CD4-positive, alpha-beta memory T cell (primary cell): ENCODE measurements at regions not wholly inside any gene's neighbourhood (a gene's known extent, or its start where the extent isn't known, plus 50 kb on each side); places are given as distances from the start of the nearest gene placed in this dataset.
A peak's percentile ranks its signal among the peaks of the same experiment; 100 is the strongest.
"Not testable (repeated sequence)": the region's sequence is repeated elsewhere in the genome, so short reads cannot be mapped to it uniquely, and the experiment has no call there.

ENCODE experiments used
- CTCF ChIA-PET: fragments of 350-600 bp; sonication (Branson Sonifier 250); formaldehyde crosslinking; loops from one replicate; lab custom pipeline; 2021; ENCODE audit warnings: inconsistent platforms; ENCODE audit not compliant: partially characterized antibody; lab: Charles Lee
- POLR2A ChIA-PET: fragments of 350-600 bp; sonication (Branson Sonifier 250); formaldehyde crosslinking; loops from one replicate; lab custom pipeline; 2021; ENCODE audit not compliant: partially characterized antibody; lab: Charles Lee
- DNase-seq, 5 donors: peaks; one replicate each; pipeline versions ENCODE4 v3.0.0 to v3.0.0-alpha.2; 2020 to 2022; ENCODE audit warnings: mixed read lengths in 1 of 5
- H3K27ac ChIP-seq: one replicate; pipeline ENCODE4 v1.7.0; 2013; ENCODE audit warnings: low read depth, low read length
- H3K27me3 ChIP-seq: 2 replicates; pipeline ENCODE4 v1.7.0; 2013; ENCODE audit warnings: mild to moderate bottlenecking, low read length, moderate library complexity; ENCODE audit not compliant: insufficient read depth
- H3K36me3 ChIP-seq: 2 replicates; pipeline ENCODE4 v1.7.0; 2013; ENCODE audit warnings: mild to moderate bottlenecking, low read length, moderate library complexity; ENCODE audit not compliant: insufficient read depth
- H3K4me1 ChIP-seq: 2 replicates; pipeline ENCODE4 v1.7.0; 2013; ENCODE audit warnings: mild to moderate bottlenecking, low read length, moderate library complexity; ENCODE audit not compliant: insufficient read depth
- H3K4me3 ChIP-seq, 2 donors: one replicate each; pipeline ENCODE4 v1.7.0; 2013; ENCODE audit warnings: low read length in 2 of 2, mild to moderate bottlenecking in 1 of 2
- H3K9me3 ChIP-seq, 2 donors: one replicate each; pipeline ENCODE4 v1.7.0; 2013; ENCODE audit warnings: low read length in 2 of 2, control low read depth in 1 of 2; ENCODE audit not compliant: control insufficient read depth in 1 of 2
- H3K27ac Mint-ChIP-seq, 7 donors: one replicate each; pipeline ENCODE4 v1.8.0; 2020 to 2021; ENCODE audit warnings: mixed read lengths in 7 of 7, mild to moderate bottlenecking in 6 of 7, inconsistent platforms in 3 of 7, moderate library complexity in 3 of 7
- H3K27me3 Mint-ChIP-seq, 2 donors: one replicate each; pipeline ENCODE4 v1.8.0; 2020 to 2021; ENCODE audit warnings: mixed read lengths in 2 of 2
- H3K36me3 Mint-ChIP-seq, 2 donors: one replicate each; pipeline ENCODE4 v1.8.0; 2020 to 2021; ENCODE audit warnings: mixed read lengths in 2 of 2, inconsistent platforms in 1 of 2, mild to moderate bottlenecking in 1 of 2
- H3K4me1 Mint-ChIP-seq, 4 donors: one replicate each; pipeline ENCODE4 v1.8.0; 2020 to 2021; ENCODE audit warnings: mixed read lengths in 4 of 4, mild to moderate bottlenecking in 1 of 4
- H3K4me3 Mint-ChIP-seq, 8 donors: one replicate each; pipeline ENCODE4 v1.8.0; 2020 to 2021; ENCODE audit warnings: mixed read lengths in 8 of 8, mild to moderate bottlenecking in 7 of 8, moderate library complexity in 6 of 8, inconsistent platforms in 3 of 8
- H3K9me3 Mint-ChIP-seq, 8 donors: one replicate each; pipeline ENCODE4 v1.8.0; 2020 to 2021; ENCODE audit warnings: mixed read lengths in 8 of 8, mild to moderate bottlenecking in 5 of 8, inconsistent platforms in 3 of 8, moderate library complexity in 1 of 8
- intact Hi-C: fragments of 100-400 bp; cut with micrococcal nuclease; formaldehyde crosslinking; loops from one replicate; pipeline ENCODE4 v1.15.1; 2023

DNA sequence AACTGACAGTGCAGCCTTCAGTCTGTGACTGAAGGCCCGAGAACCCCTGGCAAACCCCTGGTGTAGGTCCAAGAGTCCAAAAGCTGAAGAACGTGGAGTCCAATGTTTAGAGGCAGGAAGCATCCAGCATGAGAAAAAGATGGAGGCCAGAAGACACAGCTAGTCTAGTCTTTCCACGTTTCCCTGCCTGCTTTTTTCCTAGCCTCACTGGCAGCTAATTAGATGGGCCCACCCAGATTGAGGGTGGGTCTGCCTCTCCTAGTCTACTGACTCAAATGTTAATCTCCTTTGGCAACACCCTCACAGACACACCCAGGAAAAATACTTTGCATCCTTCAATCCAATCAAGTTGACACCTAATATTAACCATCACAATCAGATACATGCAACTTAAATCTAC lies 87.8 kb downstream of the TENT5D start:
- CTCF ChIA-PET, H3K4me3 ChIP-seq, H3K36me3 Mint-ChIP-seq, POLR2A ChIA-PET, H3K36me3 ChIP-seq, H3K27ac ChIP-seq, H3K4me3 Mint-ChIP-seq, H3K9me3 Mint-ChIP-seq, H3K4me1 ChIP-seq, H3K4me1 Mint-ChIP-seq, H3K27me3 Mint-ChIP-seq, H3K27me3 ChIP-seq, DNase-seq, H3K27ac Mint-ChIP-seq, H3K9me3 ChIP-seq, intact Hi-C loops: not testable (repeated sequence)

DNA sequence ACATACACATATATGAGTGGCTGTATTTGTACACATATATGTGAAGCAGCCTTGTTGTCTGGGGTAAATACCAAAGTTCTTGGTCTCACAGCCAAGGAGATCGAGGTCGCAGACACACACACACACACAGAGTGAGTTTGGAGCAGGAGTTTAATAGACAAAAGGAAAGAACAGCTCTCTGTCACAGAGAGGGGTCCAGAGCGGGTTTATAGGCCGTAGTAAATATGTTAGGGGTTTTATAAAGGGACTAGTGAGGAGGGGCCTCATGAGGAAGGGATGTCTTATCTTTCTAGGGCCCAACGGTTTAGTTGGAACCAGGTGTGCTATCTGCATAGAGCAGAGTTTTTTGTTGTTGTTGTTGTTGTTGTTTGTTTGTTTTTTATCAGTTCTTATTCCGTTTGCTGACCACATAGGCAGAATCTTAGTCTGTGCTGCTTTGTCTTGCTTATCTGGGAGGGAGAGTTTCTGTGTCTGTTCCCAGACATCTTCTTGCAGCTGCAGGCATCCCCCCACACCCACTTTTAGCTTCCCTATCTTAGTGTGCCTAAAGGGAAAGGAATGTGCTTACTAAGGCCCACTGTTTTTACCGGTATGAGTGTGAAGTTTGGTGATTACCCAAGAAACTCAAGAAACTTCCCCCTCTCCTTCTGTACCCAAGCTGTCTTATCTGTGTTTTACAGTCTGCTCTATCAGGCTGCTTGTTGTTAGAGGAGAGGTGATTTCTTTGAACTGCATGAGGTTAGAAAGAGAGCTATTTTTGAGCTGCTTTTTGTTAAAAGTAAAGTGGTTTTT lies 91.9 kb downstream of the TENT5D start:
- H3K4me1 Mint-ChIP-seq, result peaks cover 0 to 8% (median 1%) of the 10 kb centered on the region in 4 donors
- DNase-seq, result no peak
- intact Hi-C loops, result no loop called here
- no peaks in the 10 kb centered on the region for H3K4me1 ChIP-seq
- POLR2A ChIA-PET, result no interaction called here
- no peak overlapping the region for H3K27ac Mint-ChIP-seq
- no peak overlapping the region for H3K27ac ChIP-seq
- no peaks in the 10 kb centered on the region for H3K27me3 ChIP-seq
- no peaks in the 10 kb centered on the region for H3K36me3 Mint-ChIP-seq
- no peaks in the 10 kb centered on the region for H3K9me3 Mint-ChIP-seq
- CTCF ChIA-PET, result no interaction called here
- H3K27me3 Mint-ChIP-seq, result no peaks in the 10 kb centered on the region
- no peaks in the 10 kb centered on the region for H3K36me3 ChIP-seq
- peak overlapping the region in 1 of 8 donors; percentile 23 for H3K4me3 Mint-ChIP-seq
- H3K4me3 ChIP-seq, result no peak overlapping the region
- no peaks in the 10 kb centered on the region for H3K9me3 ChIP-seq

DNA sequence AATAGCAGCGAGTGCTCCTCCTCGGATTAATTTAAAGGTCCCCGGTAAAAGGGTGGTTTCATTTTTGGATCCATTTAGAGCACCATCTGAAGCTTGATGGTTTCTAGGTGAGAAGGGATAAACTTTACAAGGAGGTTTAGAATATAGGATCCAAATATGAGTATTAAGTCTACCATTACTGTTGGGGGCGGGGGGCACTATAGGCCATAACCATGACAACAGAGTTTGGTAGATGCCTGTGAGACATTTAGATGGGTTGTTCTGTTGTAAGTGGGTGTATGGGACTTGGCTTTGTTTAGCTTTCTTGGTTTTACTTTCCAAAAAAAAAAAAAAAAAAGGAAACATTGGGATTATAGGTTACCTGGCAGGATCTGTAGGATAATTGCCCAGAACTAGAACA lies 92.7 kb downstream of the TENT5D start:
- CTCF ChIA-PET, result no interaction called here
- Mint-ChIP-seq H3K9me3 (no peaks in the 10 kb centered on the region), H3K4me3 (peak overlapping the region in 1 of 8 donors; percentile 11), H3K27ac (peak overlapping the region in 1 of 7 donors; percentile 21), H3K36me3 (no peaks in the 10 kb centered on the region), H3K4me1 (peaks cover 0 to 8% (median 1%) of the 10 kb centered on the region in 4 donors), H3K27me3 (no peaks in the 10 kb centered on the region)
- no peak for DNase-seq
- no peaks in the 10 kb centered on the region for H3K4me1 ChIP-seq
- intact Hi-C loops, result no loop called here
- no peaks in the 10 kb centered on the region for H3K9me3 ChIP-seq
- no peaks in the 10 kb centered on the region for H3K27me3 ChIP-seq
- no peaks in the 10 kb centered on the region for H3K36me3 ChIP-seq
- no peak overlapping the region for H3K4me3 ChIP-seq
- H3K27ac ChIP-seq, result no peak overlapping the region
- POLR2A ChIA-PET, result no interaction called here

DNA sequence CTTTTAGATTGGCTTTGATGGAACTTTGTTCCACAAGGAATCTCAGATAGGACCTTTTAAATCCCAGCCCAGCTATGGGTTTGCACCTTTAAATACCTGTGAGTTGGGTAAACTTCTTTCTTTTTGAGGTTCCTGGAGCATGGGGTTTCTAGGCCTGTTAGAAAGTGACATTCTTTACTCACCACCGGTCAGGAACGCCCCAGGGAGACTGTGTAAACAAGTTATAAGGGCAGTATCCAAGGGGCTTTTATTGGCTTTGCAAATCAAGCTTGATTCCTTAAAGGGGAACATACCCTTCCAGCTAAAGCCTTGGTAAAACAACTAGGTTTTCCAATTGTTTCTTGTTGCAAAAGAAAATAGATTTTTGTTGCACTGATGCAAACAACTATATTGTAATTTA lies 93.4 kb downstream of the TENT5D start:
- Mint-ChIP-seq H3K4me1 (peaks cover 0 to 8% (median 1%) of the 10 kb centered on the region in 4 donors), H3K9me3 (no peaks in the 10 kb centered on the region), H3K4me3 (no peak overlapping the region), H3K27me3 (no peaks in the 10 kb centered on the region), H3K36me3 (no peaks in the 10 kb centered on the region), H3K27ac (no peak overlapping the region)
- no peaks in the 10 kb centered on the region for H3K27me3 ChIP-seq
- H3K36me3 ChIP-seq, result no peaks in the 10 kb centered on the region
- no peak overlapping the region for H3K27ac ChIP-seq
- POLR2A ChIA-PET, result no interaction called here
- no peak overlapping the region for H3K4me3 ChIP-seq
- intact Hi-C loops, result no loop called here
- no peaks in the 10 kb centered on the region for H3K4me1 ChIP-seq
- DNase-seq, result no peak
- no peaks in the 10 kb centered on the region for H3K9me3 ChIP-seq
- CTCF ChIA-PET, result no interaction called here

DNA sequence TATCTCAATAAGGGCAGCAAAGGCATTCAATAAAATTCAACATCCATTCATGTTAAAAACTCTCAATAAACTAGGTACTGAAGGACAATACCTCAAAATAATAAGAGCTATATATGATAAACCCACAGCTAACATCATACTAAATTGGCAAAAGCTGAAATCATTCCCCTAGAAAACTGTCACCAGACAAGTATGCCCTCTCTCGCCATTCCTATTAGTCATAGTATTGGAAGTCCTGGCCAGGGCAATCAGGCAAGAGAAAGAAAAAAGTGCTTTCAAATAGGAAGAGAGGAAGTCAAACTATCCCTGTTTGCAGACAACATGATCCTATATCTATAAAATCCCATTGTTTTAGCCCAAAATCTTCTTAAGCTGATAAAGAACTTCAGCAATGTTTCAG lies 116.8 kb downstream of the TENT5D start:
- Histone ChIP-seq H3K4me1 (no peaks in the 10 kb centered on the region), H3K36me3 (no peaks in the 10 kb centered on the region), H3K27me3 (no peaks in the 10 kb centered on the region), H3K9me3 (no peaks in the 10 kb centered on the region), H3K4me3 (no peak overlapping the region), H3K27ac (no peak overlapping the region)
- intact Hi-C loops, result no loop called here
- Mint-ChIP-seq H3K27ac (no peak overlapping the region), H3K4me3 (no peak overlapping the region), H3K27me3 (no peaks in the 10 kb centered on the region), H3K36me3 (no peaks in the 10 kb centered on the region), H3K9me3 (peaks cover 0 to 4% (median 0%) of the 10 kb centered on the region in 8 donors), H3K4me1 (no peaks in the 10 kb centered on the region)
- DNase-seq, result no peak
- ChIA-PET CTCF (interaction anchor here (0.7 kb wide), 1 partner anchor 704 kb away, joined by 5 read pairs; no protein-coding TSS in a partner anchor), POLR2A (no interaction called here)

DNA sequence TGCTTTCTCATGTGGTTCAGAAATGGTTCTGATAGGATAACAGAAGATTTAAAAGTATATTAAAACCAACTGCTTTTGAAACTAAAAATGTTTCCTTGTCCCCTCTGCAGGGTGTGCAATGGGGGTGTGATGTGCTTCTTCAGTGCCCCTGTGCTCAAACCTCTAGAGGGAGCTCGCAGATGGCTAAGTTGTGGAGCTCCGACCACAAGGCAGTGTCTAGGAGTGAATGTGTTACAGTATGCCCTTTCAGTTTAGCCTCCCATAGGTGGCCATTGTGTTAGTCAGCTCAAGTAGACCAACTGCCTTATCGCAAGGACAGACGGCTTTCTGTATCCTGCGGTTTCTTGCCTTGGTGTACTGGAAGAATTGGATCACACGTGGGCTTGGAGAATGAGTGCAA lies 130.5 kb downstream of the TENT5D start:
- Mint-ChIP-seq H3K4me3 (no peak overlapping the region), H3K36me3 (no peaks in the 10 kb centered on the region), H3K27ac (no peak overlapping the region), H3K9me3 (peaks cover 0 to 2% (median 0%) of the 10 kb centered on the region in 8 donors), H3K4me1 (no peaks in the 10 kb centered on the region), H3K27me3 (no peaks in the 10 kb centered on the region)
- CTCF ChIA-PET, result no interaction called here
- DNase-seq, result no peak
- Histone ChIP-seq H3K36me3 (no peaks in the 10 kb centered on the region), H3K27ac (no peak overlapping the region), H3K4me1 (no peaks in the 10 kb centered on the region), H3K9me3 (no peaks in the 10 kb centered on the region), H3K27me3 (no peaks in the 10 kb centered on the region), H3K4me3 (no peak overlapping the region)
- intact Hi-C loops, result no loop called here
- POLR2A ChIA-PET, result no interaction called here

DNA sequence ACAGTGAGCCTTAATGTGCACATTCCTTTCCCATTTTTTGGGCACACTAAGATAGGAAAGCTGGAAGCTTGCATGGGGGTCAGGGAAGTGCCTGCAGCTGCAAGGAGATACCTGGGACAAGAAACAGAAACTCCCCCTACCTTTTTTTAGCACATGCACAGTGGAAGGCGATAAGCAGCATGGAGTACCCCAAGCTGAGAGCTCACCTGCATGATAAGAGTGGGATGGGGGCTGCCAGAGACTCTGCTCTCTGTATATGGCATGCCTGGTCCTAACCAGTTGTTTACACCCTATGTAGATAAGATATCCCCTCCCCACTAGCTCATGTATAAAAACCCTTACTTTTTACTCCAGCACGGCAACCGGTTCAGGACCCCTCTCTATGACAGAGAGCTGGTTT lies 135.9 kb downstream of the TENT5D start:
- Histone ChIP-seq H3K9me3 (no peaks in the 10 kb centered on the region), H3K36me3 (no peaks in the 10 kb centered on the region), H3K4me1 (no peaks in the 10 kb centered on the region), H3K4me3 (no peak overlapping the region), H3K27ac (no peak overlapping the region), H3K27me3 (no peaks in the 10 kb centered on the region)
- intact Hi-C loops, result no loop called here
- Mint-ChIP-seq H3K27me3 (peaks cover 0 to 1% of the 10 kb centered on the region in 2 donors), H3K27ac (no peak overlapping the region), H3K4me1 (no peaks in the 10 kb centered on the region), H3K4me3 (no peak overlapping the region), H3K9me3 (peaks cover 0 to 5% (median 2%) of the 10 kb centered on the region in 8 donors), H3K36me3 (no peaks in the 10 kb centered on the region)
- ChIA-PET CTCF (no interaction called here), POLR2A (no interaction called here)
- no peak for DNase-seq
